HUDEP-2 (cell line): ENCODE measurements at regions not wholly inside any gene's neighbourhood (a gene's known extent, or its start where the extent isn't known, plus 50 kb on each side); places are given as distances from the start of the nearest gene placed in this dataset.
"Not testable (repeated sequence)": the region's sequence is repeated elsewhere in the genome, so short reads cannot be mapped to it uniquely, and the experiment has no call there.

Experiments used
- DNase-seq, 76 experiments: peaks; one replicate each; lab custom pipeline; 2025; ENCODE audit not compliant: unreplicated experiment in 76 of 76; lab: John Stamatoyannopoulos, UW

GRCh38 chr2:14952400-14952963 is 320.0 kb downstream of the LRATD1 start:
- no peak for DNase-seq

- DNase-seq, result no peak
Measured at GRCh38 chr2:14960686-14961324, 328.3 kb downstream of the LRATD1 start.

DNA sequence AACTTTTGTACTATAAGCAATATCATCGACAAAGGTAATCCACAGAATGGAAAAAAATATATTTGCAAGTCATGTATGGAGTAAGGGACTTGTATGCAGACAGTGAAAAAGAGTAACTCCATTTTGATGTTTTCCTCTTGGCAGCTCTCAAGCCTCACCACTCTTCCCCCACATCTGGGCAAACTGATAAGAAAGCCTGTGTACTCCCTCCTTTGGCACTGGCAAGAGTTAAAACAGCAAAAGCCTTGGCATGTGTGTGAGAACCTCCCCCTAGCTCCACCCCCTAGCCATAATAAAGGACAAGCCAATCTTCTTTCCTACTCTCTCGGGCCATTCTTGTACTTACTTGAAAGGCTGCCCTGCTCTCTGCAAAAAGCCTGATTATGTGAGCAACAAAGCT is 335.2 kb downstream of the LRATD1 start:
- peak in 74 of 76 experiments; percentile 13 to 97 (median 83) for DNase-seq

GRCh38 chr2:14975381-14975780 is 342.9 kb downstream of the LRATD1 start:
- DNase-seq, result no peak

- no peak for DNase-seq
Measured at GRCh38 chr2:14977021-14977420, 344.5 kb downstream of the LRATD1 start.

DNA sequence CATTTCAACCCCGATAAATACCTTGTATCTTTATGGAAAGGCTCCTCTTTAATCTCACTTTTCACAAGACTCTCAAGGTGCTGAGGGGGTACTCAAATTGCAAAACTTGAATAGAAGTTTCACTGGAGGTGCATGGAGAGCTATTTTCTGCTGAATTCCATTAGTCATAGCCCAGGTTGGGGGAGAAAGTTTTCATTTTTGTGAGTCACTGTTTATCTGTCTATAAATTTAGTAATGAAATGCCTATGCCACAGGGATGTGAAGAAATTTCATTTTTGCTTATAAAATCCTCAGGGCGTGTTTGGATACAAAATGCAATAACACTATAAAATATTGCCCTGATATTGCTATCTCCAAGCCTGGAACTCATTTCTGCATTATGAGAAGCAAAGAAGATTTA is 346.3 kb downstream of the LRATD1 start:
- no peak for DNase-seq

DNA sequence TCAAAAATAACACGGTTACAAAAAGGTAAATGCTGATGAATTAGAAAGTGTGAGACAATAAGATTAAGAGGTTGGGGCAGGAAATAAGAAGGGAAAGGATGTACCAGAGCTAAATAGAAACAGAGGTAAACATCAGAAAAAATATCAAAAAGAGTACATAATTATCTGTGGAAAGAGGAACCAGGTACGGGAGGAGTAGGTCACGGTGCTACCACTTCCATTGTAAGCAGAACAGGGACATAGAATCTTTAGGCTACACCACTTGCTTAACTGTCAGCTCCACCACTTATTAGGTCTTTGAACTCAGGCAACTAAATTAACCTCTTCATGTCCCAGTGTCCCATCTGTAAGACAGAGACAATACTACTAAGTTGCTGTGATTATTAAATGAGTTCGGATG is 350.3 kb downstream of the LRATD1 start:
- no peak for DNase-seq

GRCh38 chr2:14988600-14988999 is 356.1 kb downstream of the LRATD1 start:
- DNase-seq, result no peak

DNA sequence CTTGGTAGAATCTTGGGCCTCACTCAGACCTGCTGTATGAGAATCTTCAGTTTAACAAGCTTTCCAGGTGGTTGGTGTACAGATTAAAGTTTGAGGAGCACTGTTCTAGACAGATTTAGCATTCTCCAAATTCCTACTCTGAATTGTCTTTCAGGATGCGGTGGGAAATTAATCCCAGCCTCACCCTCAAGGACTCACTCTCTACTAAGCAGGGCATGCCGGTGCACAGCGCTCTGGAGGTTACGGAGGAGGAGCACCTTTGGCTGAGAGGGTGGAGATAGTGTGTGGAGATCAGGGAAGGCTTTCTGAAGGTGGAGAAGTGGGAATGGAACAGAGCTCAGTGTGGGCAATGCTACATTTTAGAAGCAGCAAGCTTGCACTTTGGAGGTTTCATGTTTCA is 359.2 kb downstream of the LRATD1 start:
- DNase-seq, result no peak

DNA sequence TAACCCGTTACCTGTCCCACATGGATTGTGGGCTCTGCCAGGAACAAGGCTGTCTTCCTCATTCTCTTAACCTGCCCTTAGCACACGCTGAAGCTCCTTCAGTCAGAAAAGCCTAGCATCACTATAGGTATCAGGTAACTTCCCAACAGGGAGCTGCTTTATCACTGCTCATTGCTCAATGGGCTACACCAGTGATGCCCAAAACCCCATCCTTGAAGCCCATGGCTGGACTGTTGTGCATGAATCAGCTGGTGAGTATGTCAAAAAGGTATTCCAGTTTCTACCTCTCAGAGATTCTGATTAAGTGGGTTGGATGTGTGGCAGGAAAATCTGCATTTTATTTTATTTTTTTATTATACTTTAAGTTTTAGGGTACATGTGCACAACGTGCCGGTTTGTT is 362.2 kb downstream of the LRATD1 start:
- DNase-seq, result no peak

DNA sequence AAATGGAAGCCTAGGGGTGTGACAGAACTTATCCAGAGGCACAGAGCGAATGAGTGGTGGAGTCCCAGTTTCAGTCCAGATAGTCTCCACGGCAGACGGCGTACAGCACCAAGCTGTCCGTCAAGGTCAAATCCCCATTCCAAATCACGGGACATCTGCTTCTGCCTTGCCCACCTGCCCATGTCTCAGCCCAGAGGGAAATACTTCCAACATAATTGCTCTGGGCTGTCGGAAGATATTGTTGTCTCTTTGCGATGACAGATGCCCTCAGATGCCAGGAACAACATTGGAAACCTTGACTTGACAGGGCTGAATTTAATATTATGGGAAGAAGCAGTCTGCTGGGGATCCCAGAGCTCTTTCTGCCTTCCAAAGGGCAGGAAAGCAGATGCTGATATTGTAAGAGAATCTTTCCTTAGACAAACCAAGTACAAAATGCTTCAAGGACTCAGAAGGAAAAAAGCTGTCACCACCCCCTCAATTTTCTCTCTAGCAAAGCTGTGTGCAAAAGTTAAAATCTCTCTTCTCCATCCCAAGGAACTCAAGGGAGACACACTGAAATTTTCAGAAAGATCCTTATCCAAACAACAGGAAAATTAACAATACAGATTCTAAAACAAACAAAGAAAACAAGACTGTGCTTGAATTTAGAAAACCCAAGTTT is 364.0 kb downstream of the LRATD1 start:
- DNase-seq, result no peak

- no peak for DNase-seq
Measured at GRCh38 chr2:14998546-14998945, 366.0 kb downstream of the LRATD1 start.

- DNase-seq, result no peak
Measured at GRCh38 chr2:14999114-14999661, 366.7 kb downstream of the LRATD1 start.

- not testable (repeated sequence) for DNase-seq
Measured at GRCh38 chr2:15002519-15002918, 370.0 kb downstream of the LRATD1 start.

DNA sequence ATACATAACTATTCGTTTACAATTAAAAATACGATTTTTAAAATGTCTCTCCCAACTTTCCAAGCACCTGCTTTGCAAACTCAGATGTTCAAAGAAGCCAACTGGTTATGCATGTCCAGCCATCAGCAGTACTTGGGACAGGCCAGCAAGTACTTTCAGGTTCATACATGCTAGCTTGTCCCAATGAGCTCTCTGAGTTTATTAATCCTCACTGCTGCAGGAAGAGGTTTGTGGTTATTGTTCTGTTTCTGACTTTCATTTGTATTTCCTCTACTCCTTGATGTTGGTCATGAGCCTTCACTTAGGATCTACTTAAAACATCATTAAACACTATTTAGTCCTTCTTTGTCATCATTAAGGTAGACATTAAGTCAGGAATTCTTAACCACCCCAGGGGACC is 374.1 kb downstream of the LRATD1 start:
- no peak for DNase-seq

- no peak for DNase-seq
Measured at GRCh38 chr2:15009681-15010080, 377.2 kb downstream of the LRATD1 start.

DNA sequence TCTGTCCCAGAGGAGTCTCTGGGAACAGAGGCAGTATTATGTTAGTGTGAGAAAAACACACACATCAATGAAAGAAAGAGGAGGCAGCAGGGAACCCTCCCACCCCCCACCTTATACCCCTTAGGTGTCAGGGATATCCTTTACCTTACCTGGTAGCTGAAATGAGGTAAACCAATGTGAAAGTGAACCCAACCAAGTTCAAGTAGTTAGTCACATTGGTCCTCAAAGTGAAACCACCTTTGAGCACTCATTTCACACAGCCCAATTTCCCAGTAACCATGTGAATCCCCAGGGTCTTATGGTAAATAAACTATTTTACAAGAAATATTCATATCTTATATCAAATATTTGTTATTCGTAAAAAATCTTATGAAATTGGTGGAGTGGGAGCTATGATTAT is 377.8 kb downstream of the LRATD1 start:
- DNase-seq, result no peak

GRCh38 chr2:15018814-15019213 is 386.3 kb downstream of the LRATD1 start:
- DNase-seq, result peak in 1 of 76 experiments; percentile 0

- DNase-seq, result no peak
Measured at GRCh38 chr2:15023221-15023620, 390.7 kb downstream of the LRATD1 start.

DNA sequence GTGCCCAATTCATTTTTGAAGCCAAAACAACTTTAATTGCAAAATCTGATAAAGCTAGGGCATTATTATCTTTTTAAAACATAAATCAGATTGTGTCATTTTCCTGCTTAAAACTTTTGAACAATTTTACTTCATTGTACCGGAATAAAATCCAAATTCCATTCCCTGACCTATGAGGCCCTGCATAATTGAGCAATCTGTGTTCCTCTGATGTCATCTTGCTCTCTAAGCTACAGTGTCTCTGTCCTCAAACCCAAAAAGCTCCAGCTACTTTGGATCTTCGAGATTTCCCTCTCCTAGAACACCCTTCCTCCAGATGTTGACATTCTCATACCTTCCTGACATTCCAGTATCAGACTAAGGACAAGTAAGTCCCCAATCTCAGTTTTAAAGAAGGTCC is 395.9 kb downstream of the LRATD1 start:
- no peak for DNase-seq

GRCh38 chr2:15031745-15032240 is 399.3 kb downstream of the LRATD1 start:
- DNase-seq, result peak in 1 of 76 experiments; percentile 3

- no peak for DNase-seq
Measured at GRCh38 chr2:15034246-15034645, 401.7 kb downstream of the LRATD1 start.
